Activated T-cell treated with anti-CD3 and anti-CD28 coated beads for 24 hours (primary cell): ENCODE measurements at regions not wholly inside any gene's neighbourhood (a gene's known extent, or its start where the extent isn't known, plus 50 kb on each side); places are given as distances from the start of the nearest gene placed in this dataset.

Experiments
- DNase-seq: peaks from one replicate; pipeline ENCODE4 v3.0.0-alpha.2; 2020; ENCODE audit warnings: low read depth

- no peak for DNase-seq
These were observed 146.9 kb upstream of the DMAC1 start for GRCh38 chr9:7946458-7946857.

GRCh38 chr9:7944572-7944971 is 145.0 kb upstream of the DMAC1 start:
- DNase-seq = no peak

DNA sequence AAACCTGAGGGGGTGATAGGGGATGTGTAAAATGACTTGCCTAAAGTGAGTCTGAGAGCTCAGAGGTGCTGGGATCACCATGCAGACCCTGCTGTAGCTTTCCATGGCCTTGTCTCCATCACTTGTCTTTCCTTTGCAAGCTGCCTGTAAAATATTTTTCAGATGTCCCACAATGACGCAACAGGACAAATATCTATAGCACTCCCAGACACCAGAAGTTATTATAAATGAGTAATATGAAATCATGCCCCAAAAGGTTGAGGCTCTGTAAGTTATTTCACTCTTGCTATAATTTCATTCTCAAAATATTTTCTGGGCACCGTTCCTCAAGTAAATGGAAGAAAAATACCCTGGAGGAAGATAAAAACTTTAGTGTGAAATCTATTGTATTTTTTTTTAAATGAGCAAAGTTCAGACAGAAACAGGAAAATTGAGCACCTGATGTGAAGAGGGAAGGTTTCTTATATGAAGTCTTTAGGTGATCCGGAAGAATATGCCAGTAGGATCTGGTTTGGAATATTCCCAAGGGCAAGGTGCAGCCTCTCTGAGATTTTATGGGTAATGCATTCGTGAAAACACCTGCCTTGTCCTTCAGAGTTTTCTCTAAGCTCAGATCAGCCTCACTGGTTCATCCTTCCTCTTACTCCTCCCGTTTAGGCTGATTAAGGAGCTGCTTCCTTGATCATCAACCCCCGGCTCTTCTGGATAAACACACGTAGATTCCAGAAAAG is 138.3 kb upstream of the DMAC1 start:
- DNase-seq = no peak

GRCh38 chr9:7936996-7937395 is 137.4 kb upstream of the DMAC1 start:
- DNase-seq = no peak

DNA sequence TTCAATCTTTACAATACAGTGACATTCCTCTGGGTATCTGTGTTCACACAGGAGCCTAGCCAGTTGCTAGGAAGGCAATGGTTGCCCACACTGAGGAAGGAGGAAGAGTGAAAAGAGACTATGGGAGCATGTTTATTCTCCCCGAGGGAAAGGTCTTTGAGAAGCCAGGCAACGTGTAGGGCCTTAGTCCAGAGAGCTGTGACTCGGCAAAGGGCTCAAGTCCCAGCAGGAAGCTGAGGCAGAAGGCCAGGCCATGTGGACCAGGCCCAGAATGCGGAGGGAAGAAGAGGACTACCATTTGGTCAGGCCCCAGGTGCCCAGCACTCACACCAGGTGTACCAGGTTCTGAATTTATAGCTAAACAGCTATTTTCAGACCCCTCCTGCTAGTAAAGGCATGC is 136.6 kb upstream of the DMAC1 start:
- no peak for DNase-seq

GRCh38 chr9:7935681-7936080 is 136.1 kb upstream of the DMAC1 start:
- no peak for DNase-seq

DNA sequence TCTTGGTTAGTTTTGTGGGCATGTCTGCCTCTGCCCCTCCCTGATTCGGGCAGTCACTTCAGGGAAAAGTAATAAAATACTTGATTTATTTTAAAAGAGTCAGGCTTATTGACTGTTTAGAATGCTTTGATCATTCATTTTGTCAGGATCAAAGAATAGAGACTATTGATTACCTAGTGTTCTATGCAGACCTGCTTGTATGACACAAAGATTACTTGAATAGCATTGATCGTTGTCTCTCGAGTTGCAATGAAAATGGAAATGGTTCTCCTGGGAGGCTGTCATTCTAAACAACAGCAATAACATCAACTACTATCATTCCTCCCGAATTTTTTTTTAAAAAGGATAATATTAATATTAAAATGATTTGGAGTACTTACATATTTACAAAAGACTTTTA is 133.2 kb upstream of the DMAC1 start:
- DNase-seq = no peak

- no peak for DNase-seq
These were observed 131.0 kb upstream of the DMAC1 start for GRCh38 chr9:7930613-7931012.

DNA sequence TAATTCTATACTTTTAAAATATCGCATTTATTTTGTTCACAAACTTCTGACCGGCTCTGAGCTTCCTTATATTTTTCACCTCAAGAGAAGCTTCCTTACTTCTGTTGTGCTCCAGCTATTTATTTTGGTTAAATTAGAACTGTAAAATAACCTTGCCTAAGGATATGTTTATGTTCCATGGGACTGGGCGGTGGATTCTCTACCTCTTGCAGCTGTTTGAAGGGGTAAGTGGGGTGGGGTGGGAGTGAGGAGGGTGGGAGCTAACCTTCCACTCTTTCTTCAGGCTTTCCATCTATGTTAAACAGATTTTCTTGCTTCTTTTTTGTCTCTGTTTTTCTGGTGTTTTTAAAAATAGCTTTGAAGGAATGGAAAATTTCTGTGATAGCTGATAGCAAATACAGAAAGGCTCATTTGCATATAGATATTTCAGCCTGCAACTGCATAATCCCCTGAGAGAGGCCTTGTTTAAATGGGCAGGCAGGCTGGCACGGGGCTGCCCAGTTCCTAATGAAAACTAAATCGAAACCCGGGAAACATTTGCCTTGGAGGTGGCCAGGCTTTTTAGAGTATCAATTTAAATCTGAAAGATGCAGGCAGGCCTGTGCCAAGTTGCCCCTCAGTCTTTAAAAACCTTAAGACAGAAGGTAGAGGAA is 122.1 kb upstream of the DMAC1 start:
- no peak for DNase-seq

- DNase-seq = no peak
These were observed 112.5 kb upstream of the DMAC1 start for GRCh38 chr9:7912037-7912535.

DNA sequence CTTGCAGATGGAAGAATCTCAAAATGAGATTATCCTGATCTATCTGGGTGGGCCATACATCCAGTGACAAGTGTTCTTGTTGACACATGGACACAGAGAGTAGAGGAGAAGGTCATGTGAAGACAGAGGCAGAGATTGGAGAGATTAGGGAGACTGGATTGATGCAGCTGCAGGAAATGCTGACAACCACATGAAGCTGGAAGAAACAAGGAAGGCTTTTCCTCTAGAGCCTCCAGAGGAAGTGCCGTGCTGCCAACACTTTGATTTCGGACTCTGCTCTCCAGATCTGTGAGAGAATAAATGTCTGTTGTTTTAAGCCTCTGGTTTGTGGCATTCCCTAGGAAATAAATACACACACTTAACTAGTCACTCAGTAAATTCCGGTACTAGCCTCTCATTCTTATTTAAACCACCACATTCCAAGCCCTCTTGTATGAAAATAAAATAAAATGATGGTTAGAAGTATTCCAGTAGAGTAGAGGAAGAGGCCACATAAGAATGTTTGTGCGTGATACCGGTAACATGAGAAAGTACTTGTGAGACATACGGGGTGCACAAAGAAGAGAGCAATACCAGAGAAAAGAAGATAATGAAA is 110.9 kb upstream of the DMAC1 start:
- no peak for DNase-seq

GRCh38 chr9:7909537-7909936 is 110.0 kb upstream of the DMAC1 start:
- DNase-seq = no peak

DNA sequence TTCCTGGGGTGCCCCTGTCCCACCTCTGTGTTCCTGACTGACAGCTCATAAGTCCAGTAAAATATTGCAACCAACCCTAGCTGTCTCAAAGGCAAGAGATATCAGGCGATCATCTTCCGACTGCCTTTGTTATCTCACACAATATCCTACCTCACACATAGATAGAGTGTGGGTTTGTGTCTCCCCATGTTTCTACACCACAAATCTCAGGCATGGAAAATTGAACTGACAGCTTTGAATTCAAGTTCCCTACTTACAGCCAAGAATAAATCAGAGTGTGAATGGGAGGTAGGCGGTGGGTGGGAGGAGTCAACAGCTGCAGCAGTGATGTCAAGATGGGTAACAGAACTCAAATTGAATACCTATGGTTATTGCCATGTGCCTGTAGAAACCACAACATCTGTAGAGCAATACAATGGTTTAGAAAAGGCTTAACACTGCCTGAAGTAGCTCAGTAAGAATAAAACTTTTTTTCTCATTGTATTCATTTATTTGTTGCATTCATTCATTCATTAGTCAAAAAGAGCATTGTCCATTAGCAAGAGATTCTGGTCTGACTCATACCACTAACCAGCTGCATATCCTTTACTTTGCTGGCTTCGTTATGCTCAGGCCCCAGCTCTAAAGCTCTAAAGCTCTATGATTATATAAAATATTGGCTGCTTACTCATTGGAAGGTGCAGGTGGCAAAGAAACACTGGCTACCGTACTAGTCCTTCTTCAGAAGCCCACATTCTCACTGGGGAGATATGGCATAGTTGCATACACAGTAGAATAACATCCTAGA is 108.2 kb upstream of the DMAC1 start:
- DNase-seq = no peak

DNA sequence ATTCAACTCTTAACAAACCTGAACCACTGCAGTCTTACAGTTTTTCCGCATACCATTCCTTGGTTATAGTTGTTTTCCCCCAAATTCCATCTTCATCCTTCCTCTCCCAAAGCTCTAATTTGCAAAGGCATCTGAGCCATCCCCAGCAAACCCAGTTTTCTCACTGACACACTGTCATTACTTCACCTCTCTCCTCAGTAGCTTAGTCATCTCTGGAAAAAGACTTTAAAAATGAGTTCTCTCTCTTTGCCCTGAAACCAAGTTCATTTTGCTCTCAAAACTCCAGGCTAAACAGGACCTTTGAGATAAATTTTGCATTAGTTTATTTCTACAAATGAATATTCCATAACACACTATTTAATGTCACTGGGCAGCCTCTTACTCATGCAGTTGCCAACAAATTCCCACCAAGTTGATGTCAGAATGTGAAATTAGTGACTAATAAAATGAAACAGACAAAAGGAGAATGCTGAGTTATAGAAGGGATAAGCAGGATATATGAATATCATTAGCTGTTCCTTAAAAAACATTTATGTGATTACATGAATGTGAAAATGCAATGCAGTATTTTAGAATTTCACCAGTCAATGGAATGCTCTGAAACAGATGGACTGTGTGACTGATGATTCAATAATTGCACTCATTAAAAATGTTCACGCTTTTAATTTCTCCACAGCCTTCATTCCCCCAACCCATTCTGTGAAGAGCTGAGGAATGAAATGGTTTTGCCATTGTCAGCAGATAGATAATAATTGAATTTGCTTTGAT is 107.4 kb upstream of the DMAC1 start:
- DNase-seq = no peak

DNA sequence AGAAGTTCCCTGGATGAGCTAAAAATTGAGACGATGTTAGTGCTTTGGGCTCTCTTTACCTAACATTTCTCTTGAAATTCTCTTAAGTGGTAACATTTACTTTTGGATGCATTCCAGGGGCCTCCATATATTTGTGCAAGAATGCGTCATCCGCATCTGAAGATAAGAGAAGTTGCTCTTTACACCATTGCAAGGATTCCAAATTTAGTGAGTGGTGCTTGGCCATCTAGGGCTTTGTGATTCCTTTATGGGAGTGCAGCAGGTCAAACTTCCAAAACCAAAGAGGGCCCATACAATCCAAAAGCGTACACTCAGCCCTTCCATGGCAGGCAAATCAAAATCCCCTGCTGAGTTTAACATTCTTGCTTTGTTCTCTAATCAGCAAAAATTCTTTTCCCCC is 102.0 kb upstream of the DMAC1 start:
- DNase-seq = no peak

DNA sequence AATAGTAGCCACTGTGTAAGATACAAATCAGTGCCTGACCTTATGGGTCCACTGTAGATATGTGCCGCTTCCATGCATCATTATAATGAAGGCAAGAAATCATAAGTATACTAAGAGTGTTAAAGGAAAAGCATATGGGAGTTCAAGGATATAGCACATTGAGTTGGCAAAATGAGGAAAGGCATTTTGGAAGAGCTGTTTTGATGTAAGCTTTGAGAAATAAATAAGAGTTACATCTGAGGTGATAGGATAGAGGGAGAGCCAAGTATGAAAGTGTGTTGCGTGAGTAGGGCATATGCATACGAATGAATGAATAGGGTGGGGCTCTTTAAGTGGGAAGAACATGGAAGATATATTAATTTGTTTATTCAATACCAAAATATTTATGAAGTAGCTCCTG is 101.0 kb upstream of the DMAC1 start:
- no peak for DNase-seq

DNA sequence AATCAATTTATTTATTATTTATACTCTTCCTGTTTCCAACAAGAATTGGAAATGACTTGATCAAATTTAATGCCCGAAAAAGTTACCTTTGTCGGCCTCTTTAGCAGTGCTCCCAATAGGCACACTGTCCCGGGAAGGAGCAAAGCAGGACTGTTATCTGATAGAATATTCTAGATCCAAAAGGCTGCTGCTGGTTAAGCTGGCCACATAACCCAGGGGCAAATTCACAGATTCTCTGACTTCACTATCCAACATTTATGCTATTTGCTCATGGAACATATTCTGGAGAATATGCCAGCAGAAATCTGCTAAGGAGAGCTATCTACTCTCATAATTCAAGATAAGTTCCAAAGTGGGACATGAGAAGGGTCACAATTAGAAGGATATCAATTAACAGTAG is 100.2 kb upstream of the DMAC1 start:
- no peak for DNase-seq

- DNase-seq = no peak
These were observed 94.7 kb upstream of the DMAC1 start for GRCh38 chr9:7894231-7894630.

- DNase-seq = no peak
These were observed 93.4 kb upstream of the DMAC1 start for GRCh38 chr9:7892975-7893374.

GRCh38 chr9:7879551-7880245 is 80.1 kb upstream of the DMAC1 start:
- no peak for DNase-seq
